HG03196 (cell line): ENCODE measurements at regions not wholly inside any gene's neighbourhood (a gene's known extent, or its start where the extent isn't known, plus 50 kb on each side); places are given as distances from the start of the nearest gene placed in this dataset.
"Not testable (repeated sequence)": the region's sequence is repeated elsewhere in the genome, so short reads cannot be mapped to it uniquely, and the experiment has no call there.

Experiments used
- ATAC-seq: cut with Tn5 transposase; IDR thresholded peaks from one replicate; pipeline ENCODE4 v1.9.1; 2021; ENCODE audit not compliant: unreplicated experiment

DNA sequence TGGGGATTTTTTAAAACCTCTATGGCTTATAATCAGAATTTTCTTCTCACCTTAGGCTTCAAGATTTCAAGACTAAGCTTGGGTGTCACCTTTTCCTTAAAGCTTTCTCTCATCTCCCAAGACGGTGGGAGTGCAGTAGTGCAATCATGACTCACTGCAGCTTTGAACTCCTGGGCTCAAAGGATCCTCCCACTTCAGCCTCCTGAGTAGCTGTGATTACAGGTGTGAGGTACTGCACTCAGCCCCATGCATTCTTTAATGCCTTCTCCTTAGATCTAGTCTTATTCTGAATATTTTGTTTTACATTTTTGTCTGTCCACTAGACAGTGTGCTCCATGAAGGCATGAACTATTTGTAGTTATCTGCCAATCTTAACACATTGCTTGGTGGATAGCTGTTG, 55.7 kb upstream of the FAT3 start:
- no peak for ATAC-seq

DNA sequence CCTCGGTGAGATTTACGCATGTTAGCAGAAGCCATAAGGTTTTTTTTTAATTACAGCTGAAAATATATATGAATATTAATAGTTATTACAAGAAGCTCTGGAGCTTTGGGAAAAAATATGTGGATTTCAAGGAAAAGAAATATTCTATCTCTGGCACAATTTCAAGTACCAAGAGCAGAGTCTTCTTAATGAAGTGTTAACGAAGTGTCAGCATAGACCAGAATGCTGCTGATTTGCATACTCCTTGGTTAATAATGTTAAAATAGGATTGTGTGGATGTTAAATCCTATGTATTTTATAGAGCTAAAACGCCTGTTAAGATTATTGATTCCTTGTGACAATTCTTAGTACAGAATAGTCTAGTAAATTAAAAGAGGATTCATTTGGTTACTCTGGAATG, 57.0 kb upstream of the FAT3 start:
- ATAC-seq, result no peak

DNA sequence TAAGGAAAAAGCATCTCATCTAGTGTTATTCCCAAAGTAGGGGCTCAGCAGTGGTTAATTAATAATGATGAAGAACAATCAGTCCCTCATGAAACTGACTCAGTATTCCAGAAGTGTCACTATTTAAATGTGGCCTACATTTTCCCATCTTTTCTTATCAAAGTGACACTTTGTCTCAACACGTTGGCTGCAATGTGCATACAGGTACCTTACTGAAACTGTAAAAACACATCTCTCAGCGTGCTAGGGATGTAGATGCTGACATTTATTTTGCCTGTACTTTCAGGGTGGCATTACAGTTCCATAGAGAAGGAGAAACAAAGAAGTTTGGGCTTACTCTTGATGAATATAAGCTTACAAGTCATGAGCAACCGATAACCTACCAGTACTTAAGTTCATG, 58.3 kb upstream of the FAT3 start:
- ATAC-seq, result no peak

DNA sequence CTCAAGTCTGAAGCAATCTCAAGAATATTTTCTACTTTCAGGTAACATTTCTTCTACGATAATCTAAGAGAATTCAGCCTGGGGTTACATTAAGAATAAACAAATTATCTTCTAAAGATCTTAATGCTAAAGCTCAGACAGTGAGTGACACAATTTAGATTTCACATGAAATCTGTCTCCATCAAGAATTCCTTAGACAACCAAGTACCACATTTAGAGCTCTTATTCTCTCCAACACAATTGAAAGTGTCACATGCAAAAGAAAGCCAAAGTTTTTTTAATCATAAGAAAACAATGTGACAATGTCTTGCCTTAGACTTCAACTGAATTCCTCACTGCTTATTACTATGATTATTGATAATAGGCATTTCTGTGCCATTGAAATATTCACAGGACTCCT, 60.7 kb upstream of the FAT3 start:
- no peak for ATAC-seq

DNA sequence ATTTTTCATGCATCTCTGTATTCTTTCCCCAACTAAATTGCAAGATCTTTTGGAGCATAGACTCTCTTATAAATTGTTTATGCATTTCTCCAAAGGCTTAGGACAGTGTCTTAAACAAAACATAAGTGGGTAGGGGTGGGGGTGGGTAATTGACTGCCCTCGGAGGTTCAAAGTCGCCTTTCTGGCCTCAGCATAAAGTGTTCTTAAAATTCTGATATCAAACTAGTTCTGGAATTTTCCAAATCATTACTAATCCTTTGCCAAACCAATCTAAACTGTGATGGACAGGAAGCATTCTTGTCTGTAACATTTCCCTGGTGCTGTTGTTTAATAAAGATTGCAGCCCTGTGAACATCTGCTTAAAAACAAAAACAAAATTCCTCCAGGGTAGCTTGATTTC, 61.8 kb upstream of the FAT3 start:
- ATAC-seq, result no peak

DNA sequence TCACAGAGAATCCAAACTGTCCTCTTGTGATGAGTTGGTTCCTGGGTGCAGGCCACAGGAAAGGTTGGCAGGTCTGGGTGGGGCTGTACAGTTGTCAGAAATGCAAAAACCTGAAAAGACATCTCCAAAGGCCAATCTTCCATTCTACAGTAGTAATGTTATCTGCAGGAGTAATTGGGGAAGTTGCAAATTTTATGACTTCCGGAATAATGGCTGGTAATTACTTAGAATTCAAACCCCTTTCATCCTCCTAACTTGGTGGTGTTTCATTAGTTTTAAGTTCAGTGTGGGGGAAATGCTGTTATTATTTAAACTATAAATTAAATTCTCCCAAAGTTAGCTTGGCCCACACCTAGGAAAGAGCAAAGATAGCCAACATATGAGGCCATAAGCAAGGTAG, 64.7 kb upstream of the FAT3 start:
- ATAC-seq, result no peak

DNA sequence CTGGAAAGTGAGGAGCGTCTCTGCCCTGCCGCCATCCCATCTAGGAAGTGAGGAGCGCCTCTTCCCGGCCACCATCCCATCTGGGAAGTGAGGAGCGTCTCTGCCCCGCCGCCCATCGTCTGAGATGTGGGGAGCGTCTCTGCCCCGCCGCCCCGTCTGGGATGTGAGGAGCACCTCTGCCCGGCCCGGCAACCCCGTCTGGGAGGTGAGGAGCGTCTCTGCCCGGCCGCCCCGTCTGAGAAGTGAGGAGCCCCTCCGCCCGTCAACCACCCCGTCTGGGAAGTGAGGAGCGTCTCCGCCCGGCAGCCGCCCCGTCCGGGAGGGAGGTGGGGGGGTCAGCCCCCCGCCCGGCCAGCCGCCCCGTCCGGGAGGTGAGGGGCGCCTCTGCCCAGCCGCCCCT, 67.2 kb upstream of the FAT3 start:
- ATAC-seq, result not testable (repeated sequence)

DNA sequence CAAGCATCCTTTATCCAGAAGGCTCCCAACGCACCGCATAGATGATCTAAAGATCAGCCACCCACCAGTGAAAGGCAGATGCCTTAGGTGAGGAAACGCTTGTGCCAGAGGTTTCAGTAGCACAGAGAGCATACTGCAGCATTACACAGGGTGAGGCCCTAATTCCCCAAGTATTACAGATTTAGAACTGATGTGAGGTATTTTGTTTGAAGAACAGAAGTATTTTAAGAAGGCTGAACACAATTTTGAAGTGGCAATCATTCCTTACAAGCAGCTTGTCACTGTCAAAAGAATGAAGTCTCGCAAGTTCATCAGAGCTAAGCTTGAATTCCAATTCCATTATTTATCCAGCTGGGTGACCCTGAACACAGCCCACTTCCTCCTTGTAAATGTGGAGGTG, 70.0 kb upstream of the FAT3 start:
- ATAC-seq, result no peak

DNA sequence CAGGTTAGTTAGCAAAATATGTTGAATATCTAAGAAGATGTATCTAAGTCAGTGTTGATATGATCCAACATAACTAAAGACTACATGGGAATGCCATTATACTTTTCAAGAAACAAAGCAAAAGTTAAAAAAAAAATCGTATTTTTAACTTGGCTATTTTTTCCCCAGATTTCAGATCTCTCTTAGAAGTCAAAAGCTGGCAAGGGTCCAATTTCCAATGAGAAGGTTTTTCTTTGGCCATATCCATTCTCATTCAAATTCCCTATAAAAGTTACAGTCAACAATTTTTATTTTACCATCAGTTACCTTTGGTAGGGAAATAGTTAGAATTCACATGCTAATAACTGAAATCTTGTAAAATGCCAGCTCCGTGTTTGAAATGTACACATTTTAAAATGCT, 70.5 kb upstream of the FAT3 start:
- ATAC-seq, result no peak

DNA sequence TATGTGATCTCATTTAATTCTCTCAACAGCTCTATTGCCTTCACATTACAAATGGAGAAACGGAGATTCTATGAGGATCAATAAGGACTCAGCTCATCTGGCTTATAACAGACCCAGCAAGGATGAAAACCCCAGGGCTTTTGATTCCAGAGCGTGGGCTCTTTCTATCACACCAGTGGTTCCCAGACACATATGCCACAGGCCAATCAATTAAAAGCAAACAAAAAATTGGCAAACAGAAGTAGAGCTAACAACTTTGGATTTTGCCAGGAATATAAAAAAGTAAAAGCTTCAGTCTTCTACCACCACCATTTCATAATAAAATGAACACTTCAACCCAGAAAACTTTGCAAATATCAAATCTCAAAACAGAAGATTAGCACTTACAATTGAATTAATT, 71.1 kb upstream of the FAT3 start:
- ATAC-seq, result no peak

DNA sequence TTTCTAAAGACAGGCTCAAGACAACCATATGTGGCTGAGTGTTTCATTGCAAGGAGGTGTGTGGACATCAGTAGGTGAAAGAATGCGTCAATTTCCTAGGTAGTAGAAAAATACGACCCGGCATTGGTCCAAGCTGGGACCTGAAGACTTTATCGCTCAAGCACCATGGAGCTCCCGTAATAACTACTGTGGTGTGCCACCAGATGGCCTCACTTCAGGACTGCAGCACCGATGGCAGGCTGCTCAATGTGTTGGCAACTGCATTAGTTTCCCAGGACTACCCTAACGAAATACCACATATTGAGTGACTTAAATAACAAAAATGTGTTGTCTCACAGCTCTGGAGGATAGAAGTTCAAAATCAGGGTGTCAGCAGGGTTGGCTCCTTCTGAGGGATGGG, 72.4 kb upstream of the FAT3 start:
- no peak for ATAC-seq

DNA sequence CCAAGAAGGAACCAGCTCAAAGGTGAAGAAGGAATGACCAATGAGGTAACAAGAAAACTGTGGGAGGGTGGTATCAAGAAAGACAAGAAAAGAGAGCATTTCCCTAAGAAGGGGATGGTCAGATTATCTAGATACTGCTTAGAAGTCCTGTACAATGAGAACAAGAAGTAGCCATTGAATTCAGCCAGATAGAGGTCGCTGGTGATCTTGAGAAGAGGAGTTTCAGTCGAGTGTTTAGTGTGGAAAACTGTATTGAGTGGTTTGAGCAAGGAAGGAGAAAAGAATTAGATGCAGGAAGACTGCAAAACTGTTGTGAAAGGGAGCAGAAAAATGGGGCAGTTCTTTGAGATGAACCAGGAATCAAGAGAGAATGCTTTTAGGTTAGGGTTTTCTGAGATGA, 74.6 kb upstream of the FAT3 start:
- ATAC-seq, result no peak

DNA sequence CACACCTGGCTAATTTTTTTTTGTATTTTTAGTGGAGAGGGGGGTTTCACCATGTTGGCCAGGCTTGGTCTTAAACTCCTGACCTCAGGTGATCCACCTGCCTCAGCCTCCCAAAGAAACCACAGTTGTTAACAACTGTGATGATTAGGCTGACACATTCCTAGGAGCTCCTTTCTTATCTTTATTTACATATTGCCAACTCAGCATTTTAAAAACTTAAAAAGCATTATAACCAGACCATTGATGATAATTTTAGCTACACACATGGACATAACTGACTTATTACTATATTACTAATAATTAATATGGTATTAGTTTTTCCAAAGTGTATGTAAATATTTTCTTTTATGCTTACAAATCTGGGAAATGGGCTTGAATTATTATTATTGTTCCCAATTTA, 82.9 kb upstream of the FAT3 start:
- no peak for ATAC-seq

DNA sequence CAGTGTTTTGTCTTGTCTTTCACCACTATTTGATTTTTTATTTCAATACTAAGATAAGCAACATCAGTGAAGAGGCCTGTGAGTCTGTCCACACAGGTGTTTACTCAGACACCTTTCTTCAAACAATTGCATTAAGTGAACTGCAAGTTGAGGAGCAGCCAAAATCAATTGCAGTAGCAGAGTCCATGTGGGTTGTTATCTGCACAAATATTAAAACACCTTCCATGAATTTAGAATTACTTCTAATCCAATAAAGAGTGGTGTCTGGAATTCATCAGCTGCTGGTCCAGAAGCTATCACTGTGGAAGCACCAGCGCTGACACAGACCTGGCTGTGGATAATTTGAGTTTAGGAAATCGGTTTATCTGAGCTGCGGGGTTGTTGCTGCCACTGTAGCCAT, 83.5 kb upstream of the FAT3 start:
- no peak for ATAC-seq

DNA sequence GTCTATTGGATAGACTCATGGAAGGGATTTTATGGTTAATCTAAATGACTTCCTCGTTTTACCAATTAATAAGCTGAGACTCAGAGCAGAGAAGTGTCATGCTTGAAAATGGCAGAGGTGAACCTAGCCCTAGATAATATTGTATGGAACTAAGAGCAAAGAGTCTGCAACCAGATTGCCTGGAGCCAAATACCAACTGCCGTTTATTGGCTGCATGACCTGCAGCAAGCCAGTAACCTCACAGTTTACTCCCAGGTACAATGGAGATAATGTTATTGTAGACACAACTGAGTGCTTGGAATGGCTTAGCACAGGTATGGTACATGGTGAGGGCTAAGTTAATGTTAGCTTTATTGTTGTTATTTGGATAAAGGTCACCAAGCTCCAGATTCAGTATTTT, 84.6 kb upstream of the FAT3 start:
- ATAC-seq, result no peak

DNA sequence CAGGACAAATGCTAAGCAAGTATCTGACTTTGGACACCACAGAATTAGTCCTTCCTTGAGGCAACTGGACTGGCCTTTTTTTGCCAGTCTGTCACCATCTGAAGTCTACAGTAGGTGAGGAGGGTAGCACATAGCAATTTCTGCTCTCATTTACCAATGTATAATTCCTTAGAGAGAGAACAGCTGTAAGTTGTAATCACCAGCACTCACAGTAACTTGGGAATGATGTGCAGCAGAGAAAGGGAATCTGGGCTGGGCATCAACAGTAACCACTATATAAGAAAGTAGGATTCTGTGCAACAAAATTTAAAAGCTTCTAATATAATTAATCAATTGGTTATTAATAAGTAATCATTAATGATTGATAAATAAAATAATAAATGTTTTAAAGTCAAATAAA, 86.3 kb upstream of the FAT3 start:
- ATAC-seq, result no peak

DNA sequence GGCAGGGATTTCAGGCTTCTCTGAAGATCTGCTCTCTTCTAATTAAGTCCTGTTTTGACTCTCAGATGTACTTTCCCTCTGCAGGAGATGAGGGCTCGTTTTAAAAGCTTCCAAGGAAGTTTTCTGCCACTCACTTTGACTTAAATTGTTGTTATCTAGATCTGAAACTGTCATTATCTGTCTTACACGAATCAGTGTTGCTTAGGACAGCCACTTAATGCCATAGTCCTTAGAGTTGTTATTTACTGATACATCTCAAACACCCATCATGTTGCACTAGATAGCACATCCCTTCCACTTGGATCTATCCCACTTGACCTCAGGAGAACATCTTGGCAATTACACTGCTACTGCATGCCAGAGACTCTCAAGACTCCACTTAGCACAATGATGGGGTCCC, 86.9 kb upstream of the FAT3 start:
- no peak for ATAC-seq

DNA sequence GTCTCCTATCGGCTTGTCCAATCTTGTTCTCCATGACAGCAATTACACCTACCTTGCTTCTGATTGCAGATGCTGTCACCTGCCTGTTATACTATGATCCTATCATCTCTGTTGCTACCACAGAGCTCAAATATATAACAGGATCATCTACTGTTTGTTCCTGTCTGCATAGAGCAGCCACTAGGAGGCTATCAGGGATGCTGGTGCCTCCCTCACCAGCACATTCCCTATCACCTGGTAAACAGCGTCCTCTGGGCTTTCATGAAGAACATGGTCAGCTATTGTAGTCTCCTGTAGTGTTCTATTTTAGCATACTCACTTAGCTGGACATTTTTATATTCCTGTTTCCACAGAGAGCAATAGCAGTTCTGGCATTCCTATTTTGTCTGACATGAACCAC, 87.8 kb upstream of the FAT3 start:
- ATAC-seq, result no peak

DNA sequence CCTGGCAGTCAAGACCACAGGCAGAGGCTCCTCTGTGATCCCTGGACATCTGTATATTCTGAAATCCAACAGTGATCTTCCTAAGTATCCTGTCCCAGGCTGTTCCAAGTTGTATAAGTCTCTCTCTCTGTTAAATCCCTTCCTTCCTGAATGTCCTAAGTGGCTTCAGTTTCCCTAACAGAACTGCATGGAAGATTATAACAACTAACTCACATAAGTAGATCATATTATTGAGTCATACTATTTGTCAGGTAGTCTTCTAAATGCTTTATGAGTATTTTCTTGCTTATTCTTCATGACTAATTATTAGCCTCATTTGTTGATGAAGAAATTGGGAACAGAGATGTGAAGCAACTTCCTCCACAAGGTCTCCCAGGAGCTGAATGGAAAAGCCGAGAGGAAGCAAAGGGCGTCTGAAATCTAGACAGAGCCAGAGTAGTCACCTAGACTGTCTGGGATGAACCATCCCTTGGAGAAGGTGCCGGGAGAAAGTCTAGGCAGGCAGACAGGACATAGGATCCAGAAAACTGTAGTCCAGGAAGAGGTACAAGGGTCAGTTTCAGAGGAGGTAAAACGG, 93.2 kb upstream of the FAT3 start:
- ATAC-seq, result no peak

DNA sequence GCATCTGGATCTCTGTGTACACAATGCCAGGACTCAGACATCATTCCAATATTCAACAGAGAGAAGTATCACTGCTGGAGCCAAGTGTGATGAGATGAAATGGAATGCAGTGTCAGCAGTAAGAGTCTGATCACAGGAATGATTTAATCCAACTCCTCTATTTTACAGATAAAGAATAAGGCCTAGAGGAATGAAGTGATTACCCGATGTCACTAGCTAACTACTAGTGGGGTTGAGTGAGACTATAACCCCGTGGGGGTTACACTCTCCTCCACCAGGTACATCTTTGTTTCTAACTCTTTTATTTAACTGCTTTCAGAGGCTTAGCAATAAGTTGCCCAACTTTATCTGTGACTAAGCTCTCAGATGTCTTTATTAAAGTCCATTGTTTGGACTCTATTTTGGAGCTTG, 94.2 kb upstream of the FAT3 start:
- no peak for ATAC-seq

DNA sequence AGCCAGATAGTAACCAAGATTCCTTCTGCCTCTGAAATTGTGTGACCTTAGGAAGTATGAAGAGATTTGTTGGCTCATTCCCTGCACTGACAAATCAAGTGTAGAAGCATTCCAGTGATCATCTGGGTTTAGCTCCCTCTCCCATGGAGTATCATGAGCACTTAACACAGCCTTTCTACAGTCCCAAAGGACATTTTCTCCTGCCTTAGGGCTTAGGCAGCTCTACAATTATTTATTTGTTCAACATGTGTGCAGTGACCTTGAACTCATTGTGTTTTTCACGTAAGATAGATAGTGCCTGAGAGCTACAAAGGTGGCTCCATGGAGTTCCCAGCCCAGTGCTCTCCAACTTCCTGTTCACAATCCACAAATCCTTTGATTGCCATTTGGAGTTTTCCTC, 94.8 kb upstream of the FAT3 start:
- ATAC-seq, result no peak

DNA sequence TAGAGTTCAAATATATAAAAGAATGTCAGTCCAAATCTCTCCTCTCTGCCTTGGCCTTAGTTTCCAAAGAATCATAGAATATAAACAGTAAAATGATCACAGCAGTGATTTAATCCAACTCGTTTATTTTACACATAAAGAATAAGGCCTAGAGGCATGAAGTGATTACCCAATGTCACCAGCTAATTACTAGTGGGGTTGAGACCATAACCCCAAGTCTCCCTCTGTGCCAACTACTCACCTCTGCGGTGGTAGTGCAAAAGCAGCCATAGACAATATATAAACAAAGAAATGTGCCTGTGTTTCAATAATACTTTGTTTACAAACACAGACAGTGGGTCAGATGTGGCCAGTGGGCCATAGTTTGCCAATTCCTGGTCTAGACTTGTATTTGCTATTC, 96.6 kb upstream of the FAT3 start:
- no peak for ATAC-seq

DNA sequence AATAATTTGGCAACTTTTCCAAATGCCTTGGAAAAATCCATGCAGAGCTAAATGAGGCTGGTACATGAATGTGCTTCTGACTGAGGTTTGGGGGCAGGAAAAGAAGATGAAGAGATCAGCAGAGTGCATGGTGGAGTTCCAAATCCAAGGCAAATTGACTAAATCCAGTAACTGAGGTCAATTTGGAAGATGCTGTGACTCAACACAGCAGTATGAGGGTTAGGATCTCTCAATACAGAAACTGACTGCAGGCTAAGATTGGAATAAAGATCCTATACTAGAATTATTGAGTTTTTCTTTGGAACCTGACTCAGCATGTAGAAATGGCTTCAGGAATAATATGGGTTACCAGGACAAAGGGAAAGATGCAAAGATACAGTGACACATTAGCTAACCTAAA, 99.3 kb upstream of the FAT3 start:
- no peak for ATAC-seq

DNA sequence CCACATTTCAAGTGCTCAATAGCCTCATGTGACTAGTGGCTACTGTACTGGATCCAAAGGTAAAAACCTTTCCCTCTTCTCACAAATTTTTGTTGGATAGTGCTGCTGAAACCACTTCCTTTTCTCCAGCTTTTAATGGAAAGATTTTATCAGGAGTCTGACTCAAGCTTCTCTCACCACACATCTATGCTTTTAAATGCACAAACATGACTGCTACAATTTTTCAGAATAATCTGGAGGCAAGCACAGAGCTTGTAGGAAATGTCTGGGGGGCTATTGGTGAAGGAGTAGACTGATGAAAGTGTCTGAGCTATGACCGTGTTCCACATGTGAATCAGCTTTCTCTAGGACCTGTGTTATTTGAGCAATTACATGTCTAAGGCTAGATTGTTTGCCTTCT, 101.1 kb upstream of the FAT3 start:
- ATAC-seq, result no peak
